ENCODE measurements at regions not wholly inside any gene's neighbourhood (a gene's known extent, or its start where the extent isn't known, plus 50 kb on each side); places are given as distances from the start of the nearest gene placed in this dataset.

DNA sequence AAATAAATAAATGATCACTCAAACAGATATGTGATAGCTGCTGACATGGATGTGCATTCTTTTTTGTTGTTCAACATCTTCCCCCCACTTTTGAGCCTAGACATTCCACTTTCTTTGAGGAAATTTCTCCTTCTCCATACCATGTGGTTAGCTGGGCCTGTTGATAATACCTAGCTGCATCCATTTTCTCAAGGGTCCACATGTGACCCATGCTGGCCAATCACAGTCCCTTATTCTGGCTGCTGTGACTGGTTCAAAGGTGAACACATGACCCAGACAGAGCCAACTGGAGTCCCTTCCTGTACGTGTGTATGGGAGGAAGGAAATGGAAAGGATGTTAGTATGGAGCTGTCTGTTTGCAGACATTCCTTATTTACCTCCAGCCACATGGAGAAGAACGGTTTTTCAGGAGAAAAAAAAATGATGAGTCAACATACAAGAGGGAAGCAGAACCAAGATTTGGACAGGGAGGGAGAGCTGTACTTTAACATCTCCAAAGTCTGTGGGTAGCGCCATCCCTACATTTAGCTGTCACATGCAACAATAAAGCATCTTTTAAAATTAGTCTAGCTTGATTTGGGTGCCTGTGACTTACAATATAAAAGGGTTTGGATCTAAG lies 391.7 kb upstream of the TBX3 start:
- no peak for TF ChIP-seq POLR2A (IDR thresholded peaks at IDR 0.05; ENCODE audit: borderline replicate concordance, extremely low read depth, insufficient read depth, insufficient read length)
- TF ChIP-seq, protein P1, sequence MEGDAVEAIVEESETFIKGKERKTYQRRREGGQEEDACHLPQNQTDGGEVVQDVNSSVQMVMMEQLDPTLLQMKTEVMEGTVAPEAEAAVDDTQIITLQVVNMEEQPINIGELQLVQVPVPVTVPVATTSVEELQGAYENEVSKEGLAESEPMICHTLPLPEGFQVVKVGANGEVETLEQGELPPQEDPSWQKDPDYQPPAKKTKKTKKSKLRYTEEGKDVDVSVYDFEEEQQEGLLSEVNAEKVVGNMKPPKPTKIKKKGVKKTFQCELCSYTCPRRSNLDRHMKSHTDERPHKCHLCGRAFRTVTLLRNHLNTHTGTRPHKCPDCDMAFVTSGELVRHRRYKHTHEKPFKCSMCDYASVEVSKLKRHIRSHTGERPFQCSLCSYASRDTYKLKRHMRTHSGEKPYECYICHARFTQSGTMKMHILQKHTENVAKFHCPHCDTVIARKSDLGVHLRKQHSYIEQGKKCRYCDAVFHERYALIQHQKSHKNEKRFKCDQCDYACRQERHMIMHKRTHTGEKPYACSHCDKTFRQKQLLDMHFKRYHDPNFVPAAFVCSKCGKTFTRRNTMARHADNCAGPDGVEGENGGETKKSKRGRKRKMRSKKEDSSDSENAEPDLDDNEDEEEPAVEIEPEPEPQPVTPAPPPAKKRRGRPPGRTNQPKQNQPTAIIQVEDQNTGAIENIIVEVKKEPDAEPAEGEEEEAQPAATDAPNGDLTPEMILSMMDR (IDR thresholded peaks at IDR 0.05 in 2 of 3, conservative IDR thresholded peaks at IDR 0.05 in 1 of 3; ENCODE audit: borderline replicate concordance in 1 of 3, insufficient read depth in 1 of 3, low read depth in 2 of 3, low read length in 2 of 3) = no peak
- no peak for TF ChIP-seq POLR2AphosphoS5 (IDR thresholded peaks at IDR 0.05; ENCODE audit: low read depth, low read length)
- no peak for TF ChIP-seq CBX3 (IDR thresholded peaks at IDR 0.05; ENCODE audit: low read depth)
- TF ChIP-seq EZH2 (IDR thresholded peaks at IDR 0.05) = no peak
- TF ChIP-seq, protein P2, sequence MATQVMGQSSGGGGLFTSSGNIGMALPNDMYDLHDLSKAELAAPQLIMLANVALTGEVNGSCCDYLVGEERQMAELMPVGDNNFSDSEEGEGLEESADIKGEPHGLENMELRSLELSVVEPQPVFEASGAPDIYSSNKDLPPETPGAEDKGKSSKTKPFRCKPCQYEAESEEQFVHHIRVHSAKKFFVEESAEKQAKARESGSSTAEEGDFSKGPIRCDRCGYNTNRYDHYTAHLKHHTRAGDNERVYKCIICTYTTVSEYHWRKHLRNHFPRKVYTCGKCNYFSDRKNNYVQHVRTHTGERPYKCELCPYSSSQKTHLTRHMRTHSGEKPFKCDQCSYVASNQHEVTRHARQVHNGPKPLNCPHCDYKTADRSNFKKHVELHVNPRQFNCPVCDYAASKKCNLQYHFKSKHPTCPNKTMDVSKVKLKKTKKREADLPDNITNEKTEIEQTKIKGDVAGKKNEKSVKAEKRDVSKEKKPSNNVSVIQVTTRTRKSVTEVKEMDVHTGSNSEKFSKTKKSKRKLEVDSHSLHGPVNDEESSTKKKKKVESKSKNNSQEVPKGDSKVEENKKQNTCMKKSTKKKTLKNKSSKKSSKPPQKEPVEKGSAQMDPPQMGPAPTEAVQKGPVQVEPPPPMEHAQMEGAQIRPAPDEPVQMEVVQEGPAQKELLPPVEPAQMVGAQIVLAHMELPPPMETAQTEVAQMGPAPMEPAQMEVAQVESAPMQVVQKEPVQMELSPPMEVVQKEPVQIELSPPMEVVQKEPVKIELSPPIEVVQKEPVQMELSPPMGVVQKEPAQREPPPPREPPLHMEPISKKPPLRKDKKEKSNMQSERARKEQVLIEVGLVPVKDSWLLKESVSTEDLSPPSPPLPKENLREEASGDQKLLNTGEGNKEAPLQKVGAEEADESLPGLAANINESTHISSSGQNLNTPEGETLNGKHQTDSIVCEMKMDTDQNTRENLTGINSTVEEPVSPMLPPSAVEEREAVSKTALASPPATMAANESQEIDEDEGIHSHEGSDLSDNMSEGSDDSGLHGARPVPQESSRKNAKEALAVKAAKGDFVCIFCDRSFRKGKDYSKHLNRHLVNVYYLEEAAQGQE (IDR thresholded peaks at IDR 0.05; ENCODE audit: low read depth) = no peak
- no peak for TF ChIP-seq ZNF274 (IDR thresholded peaks at IDR 0.05; ENCODE audit: low read depth, low read length)

Data from HCT116 (cell line).